LNCaP clone FGC (cell line): ENCODE measurements at regions not wholly inside any gene's neighbourhood (a gene's known extent, or its start where the extent isn't known, plus 50 kb on each side); places are given as distances from the start of the nearest gene placed in this dataset.
A peak's percentile ranks its signal among the peaks of the same experiment; 100 is the strongest.

Experiments used
- DNase-seq: peaks from one replicate; pipeline ENCODE4 v3.0.0-alpha.2; 2011; ENCODE audit warnings: low read depth
- H3K4me3 ChIP-seq: 2 replicates; pipeline ENCODE4 v1.5.1; 2011; ENCODE audit warnings: mild to moderate bottlenecking, low read depth, low read length, control low read depth
- CTCF ChIP-seq: IDR thresholded peaks from 2 replicates; pipeline ENCODE4 v1.5.1; 2012; ENCODE audit warnings: mild to moderate bottlenecking; ENCODE audit not compliant: control insufficient read depth, insufficient read depth; ENCODE audit errors: extremely low read depth

GRCh38 chr18:28973324-28973723 lies 796.4 kb upstream of the CDH2 start:
- DNase-seq, result no peak
- no peak for TF ChIP-seq CTCF
- H3K4me3 ChIP-seq, result no peak overlapping the region

- no peak for DNase-seq
These were observed 795.5 kb upstream of the CDH2 start for GRCh38 chr18:28972333-28972907.

GRCh38 chr18:28963481-28963880 lies 786.6 kb upstream of the CDH2 start:
- H3K4me3 ChIP-seq, result no peak overlapping the region
- no peak for TF ChIP-seq CTCF
- no peak for DNase-seq

More at GRCh38 chr18:28972333-28972907, 795.5 kb upstream of the CDH2 start:
- no peak overlapping the region for H3K4me3 ChIP-seq
- no peak for TF ChIP-seq CTCF

GRCh38 chr18:28961669-28962228 lies 784.8 kb upstream of the CDH2 start:
- TF ChIP-seq CTCF, result peak; percentile 86
- DNase-seq, result peak; percentile 8
- no peak overlapping the region for H3K4me3 ChIP-seq

GRCh38 chr18:28960146-28960545 lies 783.2 kb upstream of the CDH2 start:
- no peak overlapping the region for H3K4me3 ChIP-seq
- DNase-seq, result no peak
- TF ChIP-seq CTCF, result no peak

- no peak for DNase-seq
- no peak for TF ChIP-seq CTCF
- no peak overlapping the region for H3K4me3 ChIP-seq
These were observed 775.4 kb upstream of the CDH2 start for GRCh38 chr18:28952339-28952738.

GRCh38 chr18:28947900-28948299 lies 771.0 kb upstream of the CDH2 start:
- no peak for TF ChIP-seq CTCF
- DNase-seq, result no peak
- H3K4me3 ChIP-seq, result no peak overlapping the region
